ENCODE measurements at regions not wholly inside any gene's neighbourhood (a gene's known extent, or its start where the extent isn't known, plus 50 kb on each side); places are given as distances from the start of the nearest gene placed in this dataset.

- DNase-seq (no peak), ATAC-seq (no peak)
- Mint-ChIP-seq H3K4me1 (no peaks in the 10 kb centered on the region), H3K9me3 (peaks cover 0 to 22% of the 10 kb centered on the region in 2 donors), H3K4me3 (no peak overlapping the region), H3K27ac (no peak overlapping the region), H3K27me3 (no peaks in the 10 kb centered on the region)
Measured at GRCh38 chr3:75078290-75078689, 463.8 kb upstream of the CNTN3 start.

- peaks cover 8 to 11% of the 10 kb centered on the region in 2 donors for H3K9me3 Mint-ChIP-seq
- H3K4me1 Mint-ChIP-seq: no peaks in the 10 kb centered on the region
- no peak for ATAC-seq
- no peak for DNase-seq
- no peaks in the 10 kb centered on the region for H3K27me3 Mint-ChIP-seq
- no peak overlapping the region for H3K27ac Mint-ChIP-seq
- no peak overlapping the region for H3K4me3 Mint-ChIP-seq
Measured at GRCh38 chr3:75082845-75083244, 468.4 kb upstream of the CNTN3 start.

- Mint-ChIP-seq H3K4me3 (no peak overlapping the region), H3K9me3 (peaks cover 0 to 12% of the 10 kb centered on the region in 2 donors), H3K27ac (no peak overlapping the region), H3K4me1 (no peaks in the 10 kb centered on the region), H3K27me3 (no peaks in the 10 kb centered on the region)
- ATAC-seq: no peak
- no peak for DNase-seq
Measured at GRCh38 chr3:75089841-75090240, 475.4 kb upstream of the CNTN3 start.

GRCh38 chr3:75101329-75102147, 487.1 kb upstream of the CNTN3 start:
- H3K27ac Mint-ChIP-seq: no peak overlapping the region
- no peaks in the 10 kb centered on the region for H3K4me1 Mint-ChIP-seq
- H3K9me3 Mint-ChIP-seq: peaks cover 4 to 31% of the 10 kb centered on the region in 2 donors

GRCh38 chr3:75110741-75111140, 496.3 kb upstream of the CNTN3 start:
- H3K9me3 Mint-ChIP-seq: peaks cover 0 to 11% of the 10 kb centered on the region in 2 donors
- no peaks in the 10 kb centered on the region for H3K27me3 Mint-ChIP-seq
- H3K4me1 Mint-ChIP-seq: no peaks in the 10 kb centered on the region
- DNase-seq (no peak), ATAC-seq (no peak)
- H3K27ac Mint-ChIP-seq: no peak overlapping the region
- H3K4me3 Mint-ChIP-seq: no peak overlapping the region

More at GRCh38 chr3:75101329-75102147, 487.1 kb upstream of the CNTN3 start:
- Mint-ChIP-seq H3K27me3 (no peaks in the 10 kb centered on the region), H3K4me3 (no peak overlapping the region)
- no peak for ATAC-seq
- no peak for DNase-seq

- Mint-ChIP-seq H3K27ac (no peak overlapping the region), H3K27me3 (no peaks in the 10 kb centered on the region), H3K4me3 (no peak overlapping the region), H3K9me3 (peaks cover 11 to 14% of the 10 kb centered on the region in 2 donors), H3K4me1 (no peaks in the 10 kb centered on the region)
- ATAC-seq: no peak
- no peak for DNase-seq
Measured at GRCh38 chr3:75115695-75116094, 501.2 kb upstream of the CNTN3 start.

- no peak overlapping the region for H3K4me3 Mint-ChIP-seq
- H3K9me3 Mint-ChIP-seq: peaks cover 4 to 14% of the 10 kb centered on the region in 2 donors
- no peaks in the 10 kb centered on the region for H3K27me3 Mint-ChIP-seq
- no peaks in the 10 kb centered on the region for H3K4me1 Mint-ChIP-seq
- H3K27ac Mint-ChIP-seq: no peak overlapping the region
- no peak for ATAC-seq
- DNase-seq: no peak
Measured at GRCh38 chr3:75118779-75119178, 504.3 kb upstream of the CNTN3 start.

- no peak for DNase-seq
- Mint-ChIP-seq H3K27ac (no peak overlapping the region), H3K4me1 (no peaks in the 10 kb centered on the region), H3K27me3 (no peaks in the 10 kb centered on the region), H3K4me3 (no peak overlapping the region), H3K9me3 (peaks cover 0 to 11% of the 10 kb centered on the region in 2 donors)
- no peak for ATAC-seq
Measured at GRCh38 chr3:75126556-75126955, 512.1 kb upstream of the CNTN3 start.

GRCh38 chr3:75129101-75129500, 514.6 kb upstream of the CNTN3 start:
- Mint-ChIP-seq H3K4me1 (no peaks in the 10 kb centered on the region), H3K9me3 (peaks cover 5 to 13% of the 10 kb centered on the region in 2 donors), H3K27me3 (no peaks in the 10 kb centered on the region), H3K4me3 (no peak overlapping the region), H3K27ac (no peak overlapping the region)
- no peak for DNase-seq
- no peak for ATAC-seq

GRCh38 chr3:75136100-75136897, 521.8 kb upstream of the CNTN3 start:
- H3K27me3 Mint-ChIP-seq: no peaks in the 10 kb centered on the region
- H3K27ac Mint-ChIP-seq: no peak overlapping the region
- DNase-seq (no peak), ATAC-seq (no peak)
- no peaks in the 10 kb centered on the region for H3K4me1 Mint-ChIP-seq
- H3K9me3 Mint-ChIP-seq: peaks cover 13 to 31% of the 10 kb centered on the region in 2 donors
- H3K4me3 Mint-ChIP-seq: no peak overlapping the region

GRCh38 chr3:75138345-75138744, 523.9 kb upstream of the CNTN3 start:
- no peaks in the 10 kb centered on the region for H3K4me1 Mint-ChIP-seq
- H3K4me3 Mint-ChIP-seq: no peak overlapping the region
- no peak for DNase-seq
- H3K27ac Mint-ChIP-seq: no peak overlapping the region
- H3K27me3 Mint-ChIP-seq: no peaks in the 10 kb centered on the region
- peaks cover 13 to 37% of the 10 kb centered on the region in 2 donors for H3K9me3 Mint-ChIP-seq
- no peak for ATAC-seq

- Mint-ChIP-seq H3K4me1 (no peaks in the 10 kb centered on the region), H3K27me3 (no peaks in the 10 kb centered on the region), H3K9me3 (peaks cover 11 to 30% of the 10 kb centered on the region in 2 donors), H3K27ac (no peak overlapping the region), H3K4me3 (no peak overlapping the region)
- ATAC-seq (no peak), DNase-seq (no peak)
Measured at GRCh38 chr3:75140904-75141615, 523.1 kb upstream of the FRG2C start.

- no peak overlapping the region for H3K27ac Mint-ChIP-seq
- H3K9me3 Mint-ChIP-seq: peaks cover 6 to 7% of the 10 kb centered on the region in 2 donors
- no peak overlapping the region for H3K4me3 Mint-ChIP-seq
- no peak for DNase-seq
- no peaks in the 10 kb centered on the region for H3K4me1 Mint-ChIP-seq
- ATAC-seq: no peak
- no peaks in the 10 kb centered on the region for H3K27me3 Mint-ChIP-seq
Measured at GRCh38 chr3:75144406-75144805, 519.7 kb upstream of the FRG2C start.

- no peaks in the 10 kb centered on the region for H3K4me1 Mint-ChIP-seq
- DNase-seq: no peak
- H3K9me3 Mint-ChIP-seq: no peaks in the 10 kb centered on the region
- ATAC-seq: no peak
- H3K4me3 Mint-ChIP-seq: no peak overlapping the region
- H3K27me3 Mint-ChIP-seq: no peaks in the 10 kb centered on the region
- H3K27ac Mint-ChIP-seq: no peak overlapping the region
Measured at GRCh38 chr3:75171630-75172230, 492.4 kb upstream of the FRG2C start.

- no peaks in the 10 kb centered on the region for H3K4me1 Mint-ChIP-seq
- ATAC-seq: no peak
- H3K27ac Mint-ChIP-seq: no peak overlapping the region
Measured at GRCh38 chr3:75176937-75177336, 487.2 kb upstream of the FRG2C start.

More at GRCh38 chr3:75176937-75177336, 487.2 kb upstream of the FRG2C start:
- Mint-ChIP-seq H3K9me3 (peaks cover 0 to 10% of the 10 kb centered on the region in 2 donors), H3K4me3 (no peak overlapping the region), H3K27me3 (no peaks in the 10 kb centered on the region)
- no peak for DNase-seq
